ENCODE measurements at regions not wholly inside any gene's neighbourhood (a gene's known extent, or its start where the extent isn't known, plus 50 kb on each side); places are given as distances from the start of the nearest gene placed in this dataset.

GRCh38 chr5:130545291-130545690, 619.8 kb downstream of the HINT1 start:
- TF ChIP-seq CTCF (conservative IDR thresholded peaks at IDR 0.05; ENCODE audit: low read length) (no peak), EZH2phosphoT487 (IDR thresholded peaks at IDR 0.05; ENCODE audit: borderline replicate concordance) (no peak)
